ENCODE measurements at regions not wholly inside any gene's neighbourhood (a gene's known extent, or its start where the extent isn't known, plus 50 kb on each side); places are given as distances from the start of the nearest gene placed in this dataset.

DNA sequence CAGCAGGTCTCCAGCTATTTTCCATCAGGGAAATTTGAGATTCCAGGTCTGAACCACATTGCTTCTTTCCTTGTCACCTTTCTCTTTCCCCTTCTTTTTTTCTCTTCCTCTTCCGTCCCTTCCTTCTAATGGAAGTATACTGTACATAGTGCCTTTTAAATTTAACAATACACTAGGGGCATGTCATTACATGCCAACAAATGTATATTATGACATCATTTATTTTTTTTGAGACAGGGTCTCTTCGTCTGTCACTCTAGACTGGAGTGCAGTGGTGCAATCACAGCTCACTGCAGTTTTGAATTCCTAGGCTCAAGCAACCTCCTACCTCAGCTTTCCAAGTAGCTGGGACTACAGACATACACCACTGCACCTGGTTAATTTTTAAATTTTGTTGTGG, 148.9 kb downstream of the SUDS3 start (continued):
- TF ChIP-seq, protein P1, sequence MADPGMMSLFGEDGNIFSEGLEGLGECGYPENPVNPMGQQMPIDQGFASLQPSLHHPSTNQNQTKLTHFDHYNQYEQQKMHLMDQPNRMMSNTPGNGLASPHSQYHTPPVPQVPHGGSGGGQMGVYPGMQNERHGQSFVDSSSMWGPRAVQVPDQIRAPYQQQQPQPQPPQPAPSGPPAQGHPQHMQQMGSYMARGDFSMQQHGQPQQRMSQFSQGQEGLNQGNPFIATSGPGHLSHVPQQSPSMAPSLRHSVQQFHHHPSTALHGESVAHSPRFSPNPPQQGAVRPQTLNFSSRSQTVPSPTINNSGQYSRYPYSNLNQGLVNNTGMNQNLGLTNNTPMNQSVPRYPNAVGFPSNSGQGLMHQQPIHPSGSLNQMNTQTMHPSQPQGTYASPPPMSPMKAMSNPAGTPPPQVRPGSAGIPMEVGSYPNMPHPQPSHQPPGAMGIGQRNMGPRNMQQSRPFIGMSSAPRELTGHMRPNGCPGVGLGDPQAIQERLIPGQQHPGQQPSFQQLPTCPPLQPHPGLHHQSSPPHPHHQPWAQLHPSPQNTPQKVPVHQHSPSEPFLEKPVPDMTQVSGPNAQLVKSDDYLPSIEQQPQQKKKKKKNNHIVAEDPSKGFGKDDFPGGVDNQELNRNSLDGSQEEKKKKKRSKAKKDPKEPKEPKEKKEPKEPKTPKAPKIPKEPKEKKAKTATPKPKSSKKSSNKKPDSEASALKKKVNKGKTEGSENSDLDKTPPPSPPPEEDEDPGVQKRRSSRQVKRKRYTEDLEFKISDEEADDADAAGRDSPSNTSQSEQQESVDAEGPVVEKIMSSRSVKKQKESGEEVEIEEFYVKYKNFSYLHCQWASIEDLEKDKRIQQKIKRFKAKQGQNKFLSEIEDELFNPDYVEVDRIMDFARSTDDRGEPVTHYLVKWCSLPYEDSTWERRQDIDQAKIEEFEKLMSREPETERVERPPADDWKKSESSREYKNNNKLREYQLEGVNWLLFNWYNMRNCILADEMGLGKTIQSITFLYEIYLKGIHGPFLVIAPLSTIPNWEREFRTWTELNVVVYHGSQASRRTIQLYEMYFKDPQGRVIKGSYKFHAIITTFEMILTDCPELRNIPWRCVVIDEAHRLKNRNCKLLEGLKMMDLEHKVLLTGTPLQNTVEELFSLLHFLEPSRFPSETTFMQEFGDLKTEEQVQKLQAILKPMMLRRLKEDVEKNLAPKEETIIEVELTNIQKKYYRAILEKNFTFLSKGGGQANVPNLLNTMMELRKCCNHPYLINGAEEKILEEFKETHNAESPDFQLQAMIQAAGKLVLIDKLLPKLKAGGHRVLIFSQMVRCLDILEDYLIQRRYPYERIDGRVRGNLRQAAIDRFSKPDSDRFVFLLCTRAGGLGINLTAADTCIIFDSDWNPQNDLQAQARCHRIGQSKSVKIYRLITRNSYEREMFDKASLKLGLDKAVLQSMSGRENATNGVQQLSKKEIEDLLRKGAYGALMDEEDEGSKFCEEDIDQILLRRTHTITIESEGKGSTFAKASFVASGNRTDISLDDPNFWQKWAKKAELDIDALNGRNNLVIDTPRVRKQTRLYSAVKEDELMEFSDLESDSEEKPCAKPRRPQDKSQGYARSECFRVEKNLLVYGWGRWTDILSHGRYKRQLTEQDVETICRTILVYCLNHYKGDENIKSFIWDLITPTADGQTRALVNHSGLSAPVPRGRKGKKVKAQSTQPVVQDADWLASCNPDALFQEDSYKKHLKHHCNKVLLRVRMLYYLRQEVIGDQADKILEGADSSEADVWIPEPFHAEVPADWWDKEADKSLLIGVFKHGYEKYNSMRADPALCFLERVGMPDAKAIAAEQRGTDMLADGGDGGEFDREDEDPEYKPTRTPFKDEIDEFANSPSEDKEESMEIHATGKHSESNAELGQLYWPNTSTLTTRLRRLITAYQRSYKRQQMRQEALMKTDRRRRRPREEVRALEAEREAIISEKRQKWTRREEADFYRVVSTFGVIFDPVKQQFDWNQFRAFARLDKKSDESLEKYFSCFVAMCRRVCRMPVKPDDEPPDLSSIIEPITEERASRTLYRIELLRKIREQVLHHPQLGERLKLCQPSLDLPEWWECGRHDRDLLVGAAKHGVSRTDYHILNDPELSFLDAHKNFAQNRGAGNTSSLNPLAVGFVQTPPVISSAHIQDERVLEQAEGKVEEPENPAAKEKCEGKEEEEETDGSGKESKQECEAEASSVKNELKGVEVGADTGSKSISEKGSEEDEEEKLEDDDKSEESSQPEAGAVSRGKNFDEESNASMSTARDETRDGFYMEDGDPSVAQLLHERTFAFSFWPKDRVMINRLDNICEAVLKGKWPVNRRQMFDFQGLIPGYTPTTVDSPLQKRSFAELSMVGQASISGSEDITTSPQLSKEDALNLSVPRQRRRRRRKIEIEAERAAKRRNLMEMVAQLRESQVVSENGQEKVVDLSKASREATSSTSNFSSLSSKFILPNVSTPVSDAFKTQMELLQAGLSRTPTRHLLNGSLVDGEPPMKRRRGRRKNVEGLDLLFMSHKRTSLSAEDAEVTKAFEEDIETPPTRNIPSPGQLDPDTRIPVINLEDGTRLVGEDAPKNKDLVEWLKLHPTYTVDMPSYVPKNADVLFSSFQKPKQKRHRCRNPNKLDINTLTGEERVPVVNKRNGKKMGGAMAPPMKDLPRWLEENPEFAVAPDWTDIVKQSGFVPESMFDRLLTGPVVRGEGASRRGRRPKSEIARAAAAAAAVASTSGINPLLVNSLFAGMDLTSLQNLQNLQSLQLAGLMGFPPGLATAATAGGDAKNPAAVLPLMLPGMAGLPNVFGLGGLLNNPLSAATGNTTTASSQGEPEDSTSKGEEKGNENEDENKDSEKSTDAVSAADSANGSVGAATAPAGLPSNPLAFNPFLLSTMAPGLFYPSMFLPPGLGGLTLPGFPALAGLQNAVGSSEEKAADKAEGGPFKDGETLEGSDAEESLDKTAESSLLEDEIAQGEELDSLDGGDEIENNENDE (IDR thresholded peaks at IDR 0.05; ENCODE audit: insufficient replicate concordance, low read length) = no peak
- TF ChIP-seq MAX (IDR thresholded peaks at IDR 0.05) (no peak), POLR2AphosphoS5 (IDR thresholded peaks at IDR 0.05; ENCODE audit: low read depth, low read length) (no peak)
- TF ChIP-seq, protein P2, sequence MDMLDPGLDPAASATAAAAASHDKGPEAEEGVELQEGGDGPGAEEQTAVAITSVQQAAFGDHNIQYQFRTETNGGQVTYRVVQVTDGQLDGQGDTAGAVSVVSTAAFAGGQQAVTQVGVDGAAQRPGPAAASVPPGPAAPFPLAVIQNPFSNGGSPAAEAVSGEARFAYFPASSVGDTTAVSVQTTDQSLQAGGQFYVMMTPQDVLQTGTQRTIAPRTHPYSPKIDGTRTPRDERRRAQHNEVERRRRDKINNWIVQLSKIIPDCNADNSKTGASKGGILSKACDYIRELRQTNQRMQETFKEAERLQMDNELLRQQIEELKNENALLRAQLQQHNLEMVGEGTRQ (IDR thresholded peaks at IDR 0.05; ENCODE audit: low read length) = no peak
